ENCODE measurements at regions not wholly inside any gene's neighbourhood (a gene's known extent, or its start where the extent isn't known, plus 50 kb on each side); places are given as distances from the start of the nearest gene placed in this dataset.

GRCh38 chr14:71204768-71205167 lies 297.5 kb downstream of the PCNX1 start:
- TF ChIP-seq JUND (IDR thresholded peaks at IDR 0.05) (no peak), CTCF (IDR thresholded peaks at IDR 0.05; ENCODE audit: low read depth, low read length, missing input control) (no peak), ZBTB33 (IDR thresholded peaks at IDR 0.05) (no peak), YY1 (IDR thresholded peaks at IDR 0.05) (no peak), FOXA2 (IDR thresholded peaks at IDR 0.05) (no peak), SP1 (IDR thresholded peaks at IDR 0.05) (no peak), RAD21 (IDR thresholded peaks at IDR 0.05) (no peak), EGR1 (IDR thresholded peaks at IDR 0.05; ENCODE audit: low read depth in 2 of 2) (no peak), MAX (IDR thresholded peaks at IDR 0.05) (no peak), ATF3 (IDR thresholded peaks at IDR 0.05) (no peak)
